HS-27A (cell line): ENCODE measurements at regions not wholly inside any gene's neighbourhood (a gene's known extent, or its start where the extent isn't known, plus 50 kb on each side); places are given as distances from the start of the nearest gene placed in this dataset.
"Not testable (repeated sequence)": the region's sequence is repeated elsewhere in the genome, so short reads cannot be mapped to it uniquely, and the experiment has no call there.

Experiments
- DNase-seq: peaks from one replicate; pipeline ENCODE4 v3.0.0-alpha.2; 2012; ENCODE audit warnings: low read depth, missing footprints

DNA sequence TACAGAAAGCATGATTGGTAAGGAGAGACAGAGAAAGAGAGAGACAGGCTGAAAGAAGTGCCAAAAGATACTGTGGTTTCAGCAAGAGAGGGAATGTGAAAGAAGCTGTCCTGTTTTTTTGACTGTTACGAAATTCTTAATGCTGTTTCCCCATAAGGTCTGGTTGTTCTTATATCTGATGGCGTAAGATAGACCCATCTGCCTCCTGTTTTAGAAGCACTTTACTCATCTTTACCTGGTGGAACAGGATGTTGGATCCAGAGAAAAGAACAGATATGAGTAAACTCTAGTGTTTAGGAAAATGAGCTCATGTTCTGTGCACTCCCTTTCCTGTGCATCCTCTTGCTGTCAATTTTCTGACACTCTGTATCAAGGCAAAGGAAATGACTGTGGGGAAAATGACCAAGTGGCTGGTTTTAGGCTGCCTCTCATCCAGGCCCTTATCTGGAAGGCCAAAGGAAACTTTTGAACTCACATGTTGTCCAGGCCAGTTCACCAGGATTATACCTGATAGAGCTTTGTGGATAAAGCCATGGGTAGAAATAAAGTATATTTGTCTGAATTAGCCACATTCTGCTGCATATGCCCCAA lies 311.7 kb upstream of the HTR2C start:
- no peak for DNase-seq

- not testable (repeated sequence) for DNase-seq
These were observed 313.5 kb upstream of the HTR2C start for GRCh38 chrX:114270371-114270770.

GRCh38 chrX:114268643-114269042 lies 315.2 kb upstream of the HTR2C start:
- DNase-seq = no peak

GRCh38 chrX:114267142-114267541 lies 316.7 kb upstream of the HTR2C start:
- DNase-seq = no peak

GRCh38 chrX:114252186-114252585 lies 331.7 kb upstream of the HTR2C start:
- DNase-seq = no peak

GRCh38 chrX:114251575-114251974 lies 332.3 kb upstream of the HTR2C start:
- no peak for DNase-seq

GRCh38 chrX:114221445-114221844 lies 362.4 kb upstream of the HTR2C start:
- no peak for DNase-seq

DNA sequence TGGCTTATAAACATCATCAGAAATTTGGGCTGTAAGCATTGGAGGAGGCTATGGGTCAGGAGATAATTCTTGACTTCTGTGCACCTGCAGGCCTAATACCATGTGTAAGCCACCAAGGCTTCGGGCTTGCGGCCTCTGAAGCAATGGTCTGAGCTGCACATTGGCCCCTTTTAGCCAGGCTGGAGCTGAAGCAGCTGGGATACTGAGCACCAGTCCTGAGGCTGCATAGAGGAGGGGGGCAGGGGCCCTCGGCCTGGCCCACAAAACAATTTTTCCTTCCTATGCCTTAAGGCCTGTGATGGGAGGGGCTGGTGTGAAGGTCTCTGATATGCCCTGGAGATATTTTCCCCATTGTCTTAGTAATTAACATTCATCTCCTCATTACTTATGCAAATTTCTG lies 373.0 kb upstream of the HTR2C start:
- no peak for DNase-seq

- DNase-seq = no peak
These were observed 382.3 kb upstream of the HTR2C start for GRCh38 chrX:114201622-114202021.

DNA sequence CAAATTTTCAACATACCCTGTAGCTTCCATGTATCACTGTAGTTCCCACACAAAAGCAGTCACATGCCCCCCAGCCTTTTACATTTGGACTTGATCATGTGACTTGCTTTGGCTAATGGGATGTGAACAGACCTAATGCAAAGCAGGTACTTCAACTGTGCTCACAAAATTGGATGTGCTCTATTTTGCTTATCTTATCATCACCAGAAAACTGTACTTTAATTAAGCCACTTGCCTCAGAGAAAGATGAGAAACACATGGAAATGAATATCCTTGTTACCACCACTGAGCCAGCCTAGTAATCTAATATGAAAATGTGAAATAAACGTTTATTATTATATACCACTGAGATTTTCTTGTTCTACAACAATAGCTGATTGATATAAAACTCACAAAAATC lies 402.7 kb upstream of the HTR2C start:
- no peak for DNase-seq

DNA sequence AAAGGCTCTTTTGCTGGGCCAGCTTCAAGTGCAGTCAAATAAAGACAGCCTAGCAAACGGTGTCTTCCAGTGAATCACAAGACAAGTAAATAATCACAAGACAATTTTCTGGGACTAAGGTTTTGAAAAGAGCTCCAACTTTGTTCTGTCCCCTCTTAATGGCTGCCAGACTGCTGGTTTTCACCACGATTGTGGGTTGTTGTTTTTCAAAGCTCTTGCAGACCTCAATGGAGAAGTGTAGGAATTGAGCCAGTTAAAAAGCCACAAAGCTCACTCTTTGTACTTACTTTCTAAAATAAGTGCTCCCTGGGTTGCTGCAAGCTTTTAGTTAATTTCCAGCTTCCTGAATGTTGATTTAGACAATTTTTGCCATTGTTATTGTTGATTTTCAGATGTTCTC lies 405.8 kb upstream of the HTR2C start:
- DNase-seq = no peak

- not testable (repeated sequence) for DNase-seq
These were observed 416.6 kb upstream of the HTR2C start for GRCh38 chrX:114167276-114167675.

DNA sequence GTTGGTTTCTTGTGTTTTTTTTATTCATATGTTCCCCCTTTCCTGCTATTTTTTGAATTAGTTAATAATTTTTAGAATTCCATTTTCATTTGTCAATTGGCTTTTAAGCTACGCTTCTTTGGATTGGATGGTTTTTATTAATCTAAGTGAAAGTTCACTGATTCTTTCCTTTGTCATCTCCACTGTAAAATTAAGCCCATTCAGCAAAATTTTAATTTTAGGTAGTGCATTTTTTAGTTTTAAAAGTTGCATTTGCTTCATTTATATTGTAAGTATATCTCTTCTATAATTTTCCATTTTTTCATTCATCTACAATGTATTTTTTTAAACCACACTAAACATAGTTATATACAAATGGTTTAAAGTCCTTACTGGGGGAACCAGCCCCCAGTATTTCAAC lies 417.3 kb upstream of the HTR2C start:
- no peak for DNase-seq

DNA sequence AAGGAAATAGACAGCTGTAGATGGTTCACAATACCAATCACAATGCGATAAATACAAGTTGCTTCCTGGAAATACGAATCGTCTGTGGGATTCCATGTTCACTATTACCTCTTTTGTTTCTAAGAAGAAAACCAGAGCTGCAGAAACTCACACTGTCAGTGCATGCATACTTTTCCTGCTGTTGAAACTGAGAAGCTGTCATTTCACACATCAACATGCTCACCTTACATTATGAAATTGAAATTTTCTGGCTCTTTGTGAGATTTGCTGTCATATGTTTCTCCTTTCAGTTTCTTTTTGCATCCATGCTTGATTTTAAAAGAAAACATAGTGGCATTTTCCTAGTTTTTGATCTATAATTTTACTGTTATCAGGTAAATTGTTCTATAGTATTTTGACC lies 418.3 kb upstream of the HTR2C start:
- no peak for DNase-seq

DNA sequence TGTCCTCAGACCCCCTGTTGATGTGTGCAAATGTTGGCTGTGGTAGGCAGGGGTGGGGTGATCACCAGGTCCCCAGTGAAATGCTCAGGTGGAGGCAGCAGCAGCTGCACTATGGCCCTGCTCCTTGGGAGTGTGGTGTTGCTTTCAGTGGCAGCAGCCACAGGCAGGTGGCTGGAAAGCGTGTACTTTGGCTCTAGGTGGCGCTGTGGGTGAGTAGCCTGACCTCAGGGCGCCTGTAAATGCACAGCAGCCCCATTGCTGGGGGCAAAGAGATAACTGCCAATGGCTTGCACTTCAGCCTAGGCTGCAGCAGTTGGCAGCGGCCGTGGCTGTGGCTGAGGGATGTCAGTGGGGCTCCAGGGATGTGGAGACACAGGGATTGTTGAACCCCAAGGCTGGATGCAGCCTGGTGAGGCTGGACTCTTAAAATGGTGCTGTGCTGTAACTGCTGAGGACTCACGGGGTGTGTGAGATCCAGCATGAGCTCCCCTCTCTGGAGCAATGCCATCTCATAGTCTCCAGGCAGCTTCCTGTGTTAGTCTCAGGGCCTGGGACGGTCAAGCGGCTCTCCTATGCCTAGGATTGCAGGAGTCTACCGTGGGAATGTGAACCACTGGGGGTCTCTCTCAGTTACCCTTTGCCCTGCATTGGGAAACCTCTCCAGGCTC lies 421.7 kb upstream of the HTR2C start:
- no peak for DNase-seq

GRCh38 chrX:114152801-114153200 lies 431.1 kb upstream of the HTR2C start:
- DNase-seq = no peak

DNA sequence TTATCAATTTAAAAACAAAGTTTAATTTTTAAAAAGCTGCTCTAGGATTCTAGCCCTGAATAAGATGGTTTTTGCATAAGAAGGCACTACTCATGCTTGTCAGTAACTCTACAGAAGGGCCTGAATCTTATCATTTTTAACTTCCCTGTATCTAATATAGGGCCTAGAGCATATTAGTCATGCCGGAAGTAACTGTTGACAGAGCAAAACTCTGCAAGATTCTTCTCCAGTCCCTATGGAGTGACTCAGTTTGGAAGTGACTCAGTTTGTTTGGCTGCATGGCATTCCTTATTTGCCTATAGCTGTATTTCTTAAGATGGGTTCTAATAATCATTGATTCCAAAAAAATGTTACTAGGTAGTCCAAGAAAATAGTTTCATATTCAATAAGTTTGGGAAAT lies 431.8 kb upstream of the HTR2C start:
- DNase-seq = no peak

DNA sequence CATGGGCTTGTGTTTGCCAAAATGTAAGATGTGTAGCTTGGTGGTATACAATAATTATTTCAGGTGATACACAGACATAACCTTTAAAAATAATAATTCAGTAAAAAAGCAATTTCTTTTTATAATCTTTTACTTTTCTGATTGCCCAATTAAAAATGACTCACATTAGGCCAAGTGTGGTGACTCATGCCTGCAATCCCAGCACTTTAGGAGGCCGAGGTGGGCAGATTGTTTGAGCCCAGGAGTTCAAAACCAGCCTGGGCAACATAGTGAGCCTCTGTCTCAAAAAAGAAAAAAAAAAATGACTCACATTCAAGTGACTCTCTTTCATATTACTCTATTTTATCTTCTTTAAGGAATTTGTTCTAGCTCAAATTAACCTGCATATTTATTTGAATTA lies 449.4 kb upstream of the HTR2C start:
- no peak for DNase-seq

GRCh38 chrX:114127411-114128025 lies 456.4 kb upstream of the HTR2C start:
- DNase-seq = no peak

DNA sequence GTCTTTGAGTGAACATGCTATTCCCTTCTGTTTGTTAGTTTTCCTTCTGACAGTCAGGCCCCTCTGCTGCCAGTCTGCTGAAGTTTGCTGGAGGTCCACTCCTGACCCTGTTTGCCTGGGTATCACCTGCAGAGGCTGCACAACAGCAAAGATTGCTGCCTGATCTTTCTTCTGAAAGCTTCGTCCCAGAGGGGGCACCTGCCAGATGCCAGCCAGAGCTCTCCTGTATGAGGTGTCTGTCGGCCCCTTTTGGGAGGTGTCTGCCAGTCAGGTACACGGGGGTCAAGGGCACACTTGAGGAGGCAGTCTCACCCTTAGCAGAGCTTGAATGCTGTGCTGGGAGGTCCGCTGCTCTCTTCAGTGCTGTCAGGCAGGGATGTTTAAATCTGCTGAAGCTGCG lies 456.9 kb upstream of the HTR2C start:
- no peak for DNase-seq

- no peak for DNase-seq
These were observed 482.8 kb upstream of the HTR2C start for GRCh38 chrX:114101081-114101480.

GRCh38 chrX:114097866-114098265 lies 486.0 kb upstream of the HTR2C start:
- no peak for DNase-seq

DNA sequence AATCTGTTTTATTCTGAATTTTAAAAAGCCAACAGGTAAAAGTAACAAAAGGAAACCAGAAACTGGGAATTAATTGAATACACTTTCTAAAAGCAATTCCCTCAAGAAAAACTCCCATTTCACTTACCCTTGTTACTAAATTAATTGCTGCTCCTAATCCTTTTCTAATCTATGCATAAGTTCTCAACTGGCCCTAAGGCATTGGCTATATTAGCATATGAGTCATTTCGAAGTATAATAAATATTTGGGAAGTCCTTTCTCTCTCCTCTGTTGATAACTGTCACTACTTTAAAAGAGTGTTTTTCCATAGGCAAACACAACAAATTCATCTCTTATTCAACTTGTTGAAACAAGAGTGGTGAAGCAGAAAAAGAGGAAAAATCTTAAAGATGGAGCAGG lies 486.5 kb upstream of the HTR2C start:
- no peak for DNase-seq

- no peak for DNase-seq
These were observed 488.1 kb upstream of the HTR2C start for GRCh38 chrX:114095789-114096188.
